LNCAP (cell line): ENCODE measurements at regions not wholly inside any gene's neighbourhood (a gene's known extent, or its start where the extent isn't known, plus 50 kb on each side); places are given as distances from the start of the nearest gene placed in this dataset.

Experiments used
- TF ChIP-seq, protein P1 (sequence below): fragments of 450-650 bp; IDR thresholded peaks from 2 replicates; pipeline ENCODE4 v1.5.1; 2017; ENCODE audit warnings: mild to moderate bottlenecking

GRCh38 chr11:38865922-38866321 is 2267.9 kb upstream of the RAG2 start:
- TF ChIP-seq, protein P1, sequence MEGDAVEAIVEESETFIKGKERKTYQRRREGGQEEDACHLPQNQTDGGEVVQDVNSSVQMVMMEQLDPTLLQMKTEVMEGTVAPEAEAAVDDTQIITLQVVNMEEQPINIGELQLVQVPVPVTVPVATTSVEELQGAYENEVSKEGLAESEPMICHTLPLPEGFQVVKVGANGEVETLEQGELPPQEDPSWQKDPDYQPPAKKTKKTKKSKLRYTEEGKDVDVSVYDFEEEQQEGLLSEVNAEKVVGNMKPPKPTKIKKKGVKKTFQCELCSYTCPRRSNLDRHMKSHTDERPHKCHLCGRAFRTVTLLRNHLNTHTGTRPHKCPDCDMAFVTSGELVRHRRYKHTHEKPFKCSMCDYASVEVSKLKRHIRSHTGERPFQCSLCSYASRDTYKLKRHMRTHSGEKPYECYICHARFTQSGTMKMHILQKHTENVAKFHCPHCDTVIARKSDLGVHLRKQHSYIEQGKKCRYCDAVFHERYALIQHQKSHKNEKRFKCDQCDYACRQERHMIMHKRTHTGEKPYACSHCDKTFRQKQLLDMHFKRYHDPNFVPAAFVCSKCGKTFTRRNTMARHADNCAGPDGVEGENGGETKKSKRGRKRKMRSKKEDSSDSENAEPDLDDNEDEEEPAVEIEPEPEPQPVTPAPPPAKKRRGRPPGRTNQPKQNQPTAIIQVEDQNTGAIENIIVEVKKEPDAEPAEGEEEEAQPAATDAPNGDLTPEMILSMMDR = no peak

DNA sequence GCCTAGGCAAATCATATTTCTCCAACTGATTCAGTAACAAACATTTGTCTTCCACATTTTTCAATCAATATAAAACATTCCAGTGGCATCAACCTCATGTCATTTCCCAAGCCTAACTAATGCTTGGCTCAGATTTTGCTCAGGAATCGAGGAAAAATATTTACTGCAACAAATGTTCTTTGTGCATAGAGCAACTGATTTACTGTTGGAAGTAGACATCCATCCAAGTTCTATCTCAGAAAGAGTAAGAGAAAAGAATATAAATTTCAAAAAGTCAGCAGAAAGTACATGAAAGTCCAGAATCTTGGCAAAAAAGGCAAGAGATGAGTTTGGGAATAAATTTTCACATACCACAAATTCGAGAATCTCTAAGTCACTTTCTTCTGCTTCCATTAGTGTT is 2245.0 kb upstream of the RAG2 start:
- TF ChIP-seq, protein P1 = no peak

DNA sequence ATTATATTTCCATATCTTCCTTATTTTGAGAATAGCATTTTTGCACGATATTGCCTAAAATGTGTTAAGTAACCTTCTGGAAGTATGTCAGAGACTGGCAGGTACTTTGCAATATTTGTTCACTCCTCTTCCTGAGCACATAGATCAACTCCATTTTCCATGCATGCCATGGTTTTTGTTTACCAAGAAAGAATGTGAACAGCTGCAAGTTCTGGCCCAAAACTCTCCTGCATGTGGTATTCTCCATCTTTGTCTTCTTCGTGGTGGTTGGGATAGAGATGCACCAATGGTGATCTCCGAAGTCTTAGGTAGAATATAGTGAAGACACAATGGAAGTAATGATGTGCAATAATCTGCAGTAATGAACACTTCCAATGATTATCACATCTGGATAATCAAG is 2241.0 kb upstream of the RAG2 start:
- TF ChIP-seq, protein P1 = no peak

DNA sequence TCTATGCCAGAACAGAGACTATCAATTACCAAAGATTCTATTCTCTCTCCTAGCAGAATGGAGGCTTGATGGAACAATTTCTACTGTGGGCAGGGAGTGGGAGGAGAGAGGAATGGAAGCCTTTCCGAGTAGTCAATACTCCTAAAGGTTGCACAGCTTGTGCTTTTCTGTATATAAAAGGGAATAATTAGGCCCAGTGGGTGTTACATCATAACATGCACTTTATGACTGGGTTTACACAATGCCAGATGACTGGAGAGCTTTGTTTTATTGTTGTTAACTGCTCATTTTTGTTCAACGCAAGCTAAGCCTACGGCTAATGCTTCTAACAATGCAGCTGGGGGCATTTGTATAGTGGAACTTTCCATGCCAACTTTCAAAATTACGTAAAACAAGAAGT is 2237.9 kb upstream of the RAG2 start:
- TF ChIP-seq, protein P1 = no peak

GRCh38 chr11:38824573-38824972 is 2226.5 kb upstream of the RAG2 start:
- TF ChIP-seq, protein P1 = peak; percentile 53; the same call in 1 of the 2 replicates

- TF ChIP-seq, protein P1 = no peak
Observed at GRCh38 chr11:38819981-38820380, 2221.9 kb upstream of the RAG2 start.

DNA sequence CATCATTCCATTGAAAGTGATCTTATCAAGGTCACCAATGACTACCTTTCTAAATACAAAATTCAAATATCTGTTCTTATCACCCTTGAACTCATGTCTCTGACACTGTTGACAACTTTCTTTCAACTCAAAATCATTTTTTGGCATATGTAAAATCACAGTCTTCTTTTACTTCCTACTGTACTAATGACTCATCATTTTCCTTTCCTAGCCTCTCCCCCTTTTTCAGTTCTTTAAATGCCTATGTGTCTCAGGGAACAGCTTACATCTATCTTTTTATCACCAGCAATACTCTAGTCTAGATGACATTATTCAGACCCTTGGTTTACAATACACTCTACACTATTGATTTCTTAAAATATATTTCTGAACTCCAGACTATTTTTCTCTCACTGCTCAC is 2220.7 kb upstream of the RAG2 start:
- TF ChIP-seq, protein P1 = no peak

GRCh38 chr11:38814670-38815069 is 2216.6 kb upstream of the RAG2 start:
- TF ChIP-seq, protein P1 = no peak
